ENCODE measurements at regions not wholly inside any gene's neighbourhood (a gene's known extent, or its start where the extent isn't known, plus 50 kb on each side); places are given as distances from the start of the nearest gene placed in this dataset.

- no peak for DNase-seq
Observed at GRCh38 chr2:174022431-174022830, 57.3 kb upstream of the SP3 start.

GRCh38 chr2:174020926-174021662 is 55.9 kb upstream of the SP3 start:
- no peak for DNase-seq

DNA sequence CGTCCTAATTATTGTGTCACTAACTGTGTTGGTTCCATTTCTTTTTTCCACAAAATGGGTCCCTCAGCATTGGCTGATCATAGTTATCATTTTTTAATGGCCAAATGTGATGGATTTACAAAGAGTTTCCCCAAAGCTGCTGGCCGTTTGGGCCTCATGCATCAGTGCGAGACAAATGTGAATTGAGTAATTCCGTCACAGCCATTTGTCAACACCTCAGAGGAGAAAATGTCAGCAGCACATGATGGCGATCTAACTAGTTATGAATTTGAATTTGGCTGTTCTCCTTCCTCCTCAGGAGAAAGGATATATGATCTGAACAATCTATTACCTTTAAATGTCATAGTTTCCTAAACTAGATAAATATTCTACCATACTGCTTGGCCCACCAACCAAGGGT is 54.9 kb upstream of the SP3 start:
- peak in 1 of 2 donors; percentile 52 for DNase-seq

- DNase-seq = no peak
Observed at GRCh38 chr2:174016447-174016846, 51.3 kb upstream of the SP3 start.

DNA sequence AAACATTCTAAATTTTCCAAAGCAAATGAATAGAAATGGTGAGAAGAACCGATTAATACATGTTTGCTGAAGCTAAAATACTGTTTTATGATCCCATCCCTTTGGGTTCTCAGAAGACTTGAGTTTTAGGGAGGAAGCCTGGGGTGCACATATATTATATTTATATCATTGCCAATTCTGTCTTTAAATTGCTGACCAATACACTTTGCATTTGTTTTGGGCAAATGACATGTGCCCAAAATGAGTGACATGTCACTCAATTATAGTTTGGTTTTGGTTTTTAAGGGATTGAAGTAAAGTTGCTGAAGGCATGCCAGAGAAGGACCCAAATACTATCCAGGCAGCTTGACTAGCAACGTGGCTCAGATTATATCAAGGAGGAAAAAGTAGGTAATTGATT is 50.3 kb upstream of the SP3 start:
- DNase-seq = no peak
